SK-MEL-5 (cell line): ENCODE measurements at regions not wholly inside any gene's neighbourhood (a gene's known extent, or its start where the extent isn't known, plus 50 kb on each side); places are given as distances from the start of the nearest gene placed in this dataset.
A peak's percentile ranks its signal among the peaks of the same experiment; 100 is the strongest.

Source experiments
- DNase-seq: peaks from one replicate; pipeline ENCODE4 v3.0.0-alpha.2; 2016; ENCODE audit warnings: low read depth, low spot score
- in situ Hi-C: cut with HindIII; loops from 2 replicates; pipeline ENCODE4 v1.10.0; 2016; ENCODE audit warnings: low sequenced_read_pairs, high pct_unique_total_duplicates, low pct_unique_long_range_greater_than_20kb

GRCh38 chr4:41461780-41462307 is 76.1 kb upstream of the LIMCH1 start:
- DNase-seq = no peak
- in situ Hi-C loops = no loop called here

GRCh38 chr4:41465146-41465761 is 72.7 kb upstream of the LIMCH1 start:
- in situ Hi-C loops = no loop called here
- DNase-seq = no peak

GRCh38 chr4:41466249-41466648 is 71.7 kb upstream of the LIMCH1 start:
- in situ Hi-C loops = no loop called here
- DNase-seq = no peak

- in situ Hi-C loops = no loop called here
- DNase-seq = no peak
Observed at GRCh38 chr4:41468122-41468521, 69.8 kb upstream of the LIMCH1 start.

GRCh38 chr4:41471126-41472071 is 66.6 kb upstream of the LIMCH1 start:
- no peak for DNase-seq
- in situ Hi-C loops = no loop called here

- in situ Hi-C loops = no loop called here
- no peak for DNase-seq
Observed at GRCh38 chr4:41472081-41472480, 65.9 kb upstream of the LIMCH1 start.

GRCh38 chr4:41473176-41473575 is 64.8 kb upstream of the LIMCH1 start:
- in situ Hi-C loops = no loop called here
- no peak for DNase-seq

- no peak for DNase-seq
- in situ Hi-C loops = no loop called here
Observed at GRCh38 chr4:41475402-41475801, 62.6 kb upstream of the LIMCH1 start.

GRCh38 chr4:41476310-41476885 is 61.6 kb upstream of the LIMCH1 start:
- DNase-seq = no peak
- in situ Hi-C loops = no loop called here

- DNase-seq = peak; percentile 37
- in situ Hi-C loops = no loop called here
Observed at GRCh38 chr4:41477181-41477905, 60.6 kb upstream of the LIMCH1 start.

- in situ Hi-C loops = no loop called here
- DNase-seq = no peak
Observed at GRCh38 chr4:41478518-41478917, 59.4 kb upstream of the LIMCH1 start.

- in situ Hi-C loops = no loop called here
- DNase-seq = no peak
Observed at GRCh38 chr4:41480896-41481311, 57.1 kb upstream of the LIMCH1 start.

GRCh38 chr4:41483771-41484170 is 54.2 kb upstream of the LIMCH1 start:
- DNase-seq = no peak
- in situ Hi-C loops = no loop called here

- DNase-seq = no peak
- in situ Hi-C loops = no loop called here
Observed at GRCh38 chr4:41485041-41485440, 52.9 kb upstream of the LIMCH1 start.

- DNase-seq = no peak
- in situ Hi-C loops = no loop called here
Observed at GRCh38 chr4:41487868-41488440, 50.0 kb upstream of the LIMCH1 start.
